ENCODE measurements at regions not wholly inside any gene's neighbourhood (a gene's known extent, or its start where the extent isn't known, plus 50 kb on each side); places are given as distances from the start of the nearest gene placed in this dataset.

- peak; percentile 77 for DNase-seq
Measured at GRCh38 chr6:157756708-157757429, 66.2 kb upstream of the SNX9 start.

DNA sequence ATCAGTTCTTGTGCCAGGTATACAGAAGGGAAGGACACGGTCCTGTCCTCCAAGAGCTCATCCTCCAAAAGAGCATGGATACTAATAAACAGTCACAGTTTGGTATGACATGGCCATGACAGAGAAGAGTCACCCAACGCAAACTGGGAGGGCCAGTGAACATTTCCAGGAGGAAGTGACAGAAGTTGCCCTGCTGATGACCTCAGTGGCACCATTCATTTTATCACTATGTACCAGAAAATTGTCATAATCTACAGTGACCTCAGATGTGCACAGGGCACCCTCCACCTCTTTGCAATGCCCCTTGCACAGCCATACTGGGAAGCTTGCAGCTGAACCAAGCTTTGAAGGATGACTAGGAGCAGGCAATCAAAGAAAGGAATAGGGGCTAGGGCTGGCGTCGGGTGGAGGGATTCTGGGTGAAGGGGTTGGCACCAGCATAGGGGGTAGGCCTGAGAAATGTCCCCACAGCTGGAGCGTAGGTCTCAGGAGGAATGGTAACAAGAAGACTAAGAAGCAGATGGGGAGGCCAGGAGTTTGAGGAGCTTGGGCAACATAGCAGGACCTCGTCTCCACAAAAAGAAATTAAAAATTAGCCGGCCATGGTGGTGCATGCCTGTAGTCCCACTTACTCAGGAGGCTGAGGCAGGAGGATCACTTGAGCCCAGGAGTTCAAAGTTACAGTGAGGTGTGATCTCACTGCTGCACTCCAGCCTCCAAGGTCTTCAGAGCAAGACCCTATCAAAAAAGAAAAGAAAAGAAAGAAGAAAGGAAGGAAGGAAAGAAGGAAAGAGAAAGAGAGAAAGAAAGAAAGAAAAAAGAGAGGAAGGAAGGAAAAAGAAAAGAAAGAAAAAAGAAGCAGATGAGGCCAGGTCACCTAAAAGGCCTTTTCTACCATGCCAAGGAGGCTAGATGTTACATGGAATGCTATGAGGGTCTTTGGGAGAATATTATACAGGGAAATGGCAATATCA, 65.3 kb upstream of the SNX9 start:
- no peak for DNase-seq

DNA sequence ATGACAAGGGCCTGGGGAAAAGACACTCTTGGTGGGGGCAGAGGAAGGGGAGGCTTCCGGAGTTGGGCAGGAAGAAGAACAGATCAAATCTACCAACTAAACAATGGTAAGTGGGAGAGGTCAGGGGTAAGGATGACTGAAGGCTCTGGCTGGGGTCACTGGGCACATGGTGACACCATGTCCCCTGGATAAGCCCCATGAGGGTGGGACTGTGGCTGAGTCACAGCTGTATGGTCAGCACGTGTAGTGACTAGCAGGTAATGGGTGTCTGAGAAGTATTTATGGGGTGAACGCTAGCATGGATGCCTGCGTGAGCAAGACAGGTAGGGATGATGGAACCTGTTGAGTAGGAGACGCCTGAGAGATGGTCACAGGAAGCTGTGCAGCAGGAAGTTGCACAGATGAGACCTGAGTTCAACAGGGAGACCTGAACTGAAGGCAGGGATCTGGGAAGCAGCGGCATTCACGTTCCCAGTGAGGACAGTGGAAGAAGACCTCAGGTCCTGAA, 64.5 kb upstream of the SNX9 start:
- no peak for DNase-seq

DNA sequence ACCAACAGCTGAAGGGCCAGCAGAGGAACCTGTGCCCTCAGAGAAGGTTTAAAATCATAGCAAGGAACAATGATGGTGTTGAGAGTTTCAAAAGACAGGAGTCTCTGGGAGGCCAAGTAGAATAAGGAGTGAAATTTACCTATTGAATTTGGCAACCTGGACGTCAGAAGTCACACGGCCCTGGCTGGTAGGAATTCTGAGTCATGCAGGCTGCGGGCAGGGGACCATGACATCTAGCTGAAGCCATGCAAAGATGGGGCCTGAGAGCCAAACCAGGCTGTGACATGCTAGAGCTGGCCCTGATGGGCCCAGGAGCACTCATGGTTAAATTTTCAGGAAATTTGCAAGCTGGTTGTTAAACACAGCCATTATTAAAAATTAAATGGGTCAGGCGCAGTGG, 64.0 kb upstream of the SNX9 start:
- DNase-seq: no peak

DNA sequence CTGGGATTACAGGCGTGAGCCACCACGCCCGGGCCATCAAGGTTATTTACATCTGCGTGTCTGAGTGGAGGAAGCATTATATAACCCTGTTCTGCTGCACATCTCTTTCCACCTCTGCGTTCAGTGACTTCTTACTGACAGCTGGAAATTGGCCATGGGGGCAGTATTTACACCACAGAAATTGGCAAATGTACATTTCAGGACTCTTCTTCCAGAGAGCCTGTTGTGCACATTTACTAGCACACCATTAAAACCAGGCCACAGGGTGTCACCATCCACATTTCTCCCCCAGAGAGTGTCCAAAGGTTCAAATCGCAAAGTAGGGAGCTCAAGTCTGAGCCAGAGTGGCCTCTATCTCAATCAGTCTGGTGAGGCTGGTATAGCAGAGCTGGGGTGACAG, 62.9 kb upstream of the SNX9 start:
- no peak for DNase-seq

DNA sequence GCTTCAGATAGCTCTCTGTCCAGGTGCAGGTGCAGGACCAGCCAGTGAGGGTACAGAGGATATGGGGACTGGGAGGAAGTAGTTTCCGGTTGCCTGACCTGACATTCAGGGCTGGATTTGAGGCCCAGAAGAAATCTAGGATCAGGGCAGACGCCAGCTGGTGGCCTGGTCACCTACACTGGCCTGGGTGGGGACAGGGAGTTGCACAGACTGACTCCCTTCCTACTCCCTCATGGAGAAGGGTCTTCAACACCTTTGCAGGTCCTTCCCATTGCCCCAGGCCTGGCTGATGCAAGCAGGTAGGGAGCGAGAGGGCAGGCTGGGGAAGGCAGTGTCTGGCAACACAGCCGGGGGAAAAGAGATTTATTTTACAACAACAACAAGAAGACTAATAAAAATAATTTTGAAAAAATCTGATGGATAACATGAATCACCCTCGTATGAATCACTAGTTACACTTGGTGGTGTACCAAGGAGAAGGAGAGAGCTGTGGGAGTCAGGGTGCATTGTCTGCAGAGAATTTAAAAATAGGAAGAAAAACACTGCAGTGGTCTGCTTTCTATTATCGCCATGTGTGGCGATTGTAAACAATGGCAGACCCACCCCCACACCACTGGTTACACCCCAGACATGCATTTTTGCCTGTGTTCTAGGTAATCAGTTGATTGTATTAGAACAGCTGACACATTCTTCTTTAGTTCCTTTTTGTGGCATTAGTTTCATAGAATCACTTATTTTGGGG, 62.3 kb upstream of the SNX9 start:
- no peak for DNase-seq

DNA sequence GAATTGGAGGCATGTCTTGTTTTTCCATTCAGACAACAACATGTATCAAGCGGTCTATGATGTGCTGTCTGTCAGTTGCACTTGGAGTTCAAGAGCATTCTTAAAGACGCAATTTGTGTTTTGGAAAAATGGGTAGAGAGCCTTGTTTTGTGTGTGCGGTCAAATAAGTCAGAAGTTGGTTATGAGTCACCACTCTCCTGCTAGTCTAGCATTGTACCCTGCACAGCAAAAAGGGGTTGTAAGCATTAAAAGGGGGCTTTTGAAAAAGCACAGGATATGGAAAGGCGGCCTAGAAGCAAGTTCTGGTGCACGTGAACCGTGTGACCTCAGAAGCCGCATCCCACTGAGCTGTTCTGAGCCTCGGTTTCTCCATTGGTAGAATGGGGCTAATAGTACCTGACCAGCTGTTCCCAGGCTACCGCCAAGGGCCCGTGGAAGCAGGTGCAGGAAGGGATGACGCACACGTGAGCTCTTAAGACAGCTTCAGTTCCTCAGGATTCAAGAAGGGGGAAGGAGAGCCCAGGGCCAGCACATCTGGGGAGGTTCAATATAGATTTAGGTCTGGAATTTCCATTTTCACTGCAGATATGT, 61.6 kb upstream of the SNX9 start:
- no peak for DNase-seq

DNA sequence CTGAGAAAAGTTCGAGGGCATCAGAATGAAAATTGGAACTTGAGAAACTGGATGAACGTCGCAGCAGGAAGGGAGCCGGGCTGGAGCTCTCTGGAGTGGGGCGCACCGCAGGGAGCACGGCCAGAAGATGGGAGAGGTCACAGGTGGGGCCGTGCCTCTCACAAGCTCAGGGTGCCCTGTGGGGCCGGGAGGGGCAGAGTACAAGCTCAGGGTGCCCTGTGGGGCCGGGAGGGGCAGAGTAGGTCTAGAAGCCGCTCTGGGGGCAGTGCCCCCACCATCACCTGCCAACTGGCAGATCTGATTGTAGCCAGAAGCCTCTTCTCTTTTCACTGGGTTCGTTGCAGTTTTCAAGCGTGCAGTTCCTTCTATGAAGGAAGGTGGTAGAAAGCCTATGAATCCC, 61.1 kb upstream of the SNX9 start:
- DNase-seq: no peak

DNA sequence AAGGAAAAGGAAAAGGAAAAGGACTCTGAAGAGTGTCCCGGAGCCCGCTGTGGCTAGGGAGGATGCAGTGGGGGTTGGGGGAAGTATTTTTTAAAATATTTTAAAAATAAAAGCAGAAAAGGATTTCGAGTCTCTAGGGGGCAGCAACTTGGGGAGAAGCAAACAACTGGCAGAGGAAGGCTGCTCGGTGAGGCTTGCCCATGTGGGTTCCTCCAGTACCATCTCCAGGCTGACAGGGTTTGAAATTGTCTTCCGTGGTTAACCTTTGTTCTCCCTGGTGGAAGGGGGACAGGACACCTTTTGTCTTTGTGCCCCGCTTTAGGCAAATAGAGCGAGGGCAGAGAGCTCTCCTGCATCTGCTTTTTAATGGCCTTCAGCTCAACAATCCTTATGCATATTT, 60.4 kb upstream of the SNX9 start:
- DNase-seq: no peak

DNA sequence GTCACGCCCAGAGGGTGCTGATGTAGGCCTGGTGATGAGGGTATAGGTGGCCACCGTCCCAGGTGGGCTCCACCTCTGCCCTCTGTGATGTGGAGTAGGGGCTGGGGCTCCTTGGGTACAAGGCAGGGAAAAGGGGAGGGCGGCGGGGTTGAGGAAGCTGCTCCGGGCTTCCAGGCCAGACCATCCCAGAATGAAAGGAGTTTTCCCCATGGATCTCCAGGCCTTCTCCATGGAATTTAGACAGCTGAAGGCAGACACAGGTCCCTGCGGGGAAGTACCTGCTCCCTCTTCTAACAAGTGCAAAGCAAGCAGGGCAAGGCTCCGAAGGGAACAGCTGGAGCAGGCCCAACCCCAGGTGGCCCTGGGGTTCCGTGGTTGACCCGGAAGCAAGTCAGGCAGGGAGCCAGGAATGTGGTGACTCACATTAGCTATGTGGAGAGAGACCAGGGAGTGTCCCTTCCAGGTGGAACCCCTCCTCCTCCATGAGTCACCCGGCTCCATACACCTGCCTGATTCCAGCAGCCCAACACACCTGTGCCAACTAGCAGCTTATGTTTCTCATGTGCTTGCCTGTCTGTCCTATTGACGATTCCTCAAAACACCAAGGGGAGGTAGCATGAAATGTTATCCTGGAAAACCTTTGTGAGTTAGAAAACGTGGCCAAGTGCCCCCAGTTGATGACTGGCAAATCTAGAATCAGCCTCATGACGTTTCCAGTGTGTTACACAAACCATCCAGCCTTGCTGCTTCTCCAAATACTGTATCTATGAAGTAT, 59.7 kb upstream of the SNX9 start:
- no peak for DNase-seq

DNA sequence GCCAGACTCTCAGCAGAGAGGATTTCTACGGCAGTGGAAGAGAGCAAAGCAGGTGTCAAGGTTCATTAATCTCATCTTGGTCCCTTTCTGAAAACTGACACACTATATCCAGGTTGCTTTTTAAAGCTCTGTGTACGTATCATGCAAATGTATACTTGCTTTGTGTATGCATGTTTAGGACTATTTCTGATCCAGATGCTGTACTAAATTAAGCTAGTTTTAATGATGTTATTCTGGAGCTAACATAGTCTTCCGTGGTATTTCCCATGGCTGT, 59.2 kb upstream of the SNX9 start:
- DNase-seq: no peak

- peak; percentile 38 for DNase-seq
Measured at GRCh38 chr6:157764178-157765068, 58.6 kb upstream of the SNX9 start.

GRCh38 chr6:157766901-157767774, 55.9 kb upstream of the SNX9 start:
- DNase-seq: no peak

DNA sequence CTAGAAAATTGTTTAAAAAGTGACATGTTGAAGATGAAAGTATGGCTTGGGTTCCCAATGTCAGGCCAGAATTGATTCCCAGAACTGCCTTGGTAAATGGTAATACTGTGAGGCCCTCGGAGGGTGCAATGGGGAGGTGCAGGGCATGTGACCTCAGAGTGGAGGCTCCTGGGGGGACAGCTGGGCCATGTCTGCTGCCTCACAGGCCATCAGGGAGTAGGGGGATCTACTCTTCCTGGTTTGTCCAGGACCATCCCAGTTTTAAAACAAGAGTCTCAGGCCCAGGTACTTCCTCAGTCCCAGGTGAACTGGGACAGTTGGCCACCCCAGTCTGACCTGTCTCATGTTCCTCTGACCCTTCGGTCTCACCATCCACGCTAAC, 55.3 kb upstream of the SNX9 start:
- DNase-seq: no peak

DNA sequence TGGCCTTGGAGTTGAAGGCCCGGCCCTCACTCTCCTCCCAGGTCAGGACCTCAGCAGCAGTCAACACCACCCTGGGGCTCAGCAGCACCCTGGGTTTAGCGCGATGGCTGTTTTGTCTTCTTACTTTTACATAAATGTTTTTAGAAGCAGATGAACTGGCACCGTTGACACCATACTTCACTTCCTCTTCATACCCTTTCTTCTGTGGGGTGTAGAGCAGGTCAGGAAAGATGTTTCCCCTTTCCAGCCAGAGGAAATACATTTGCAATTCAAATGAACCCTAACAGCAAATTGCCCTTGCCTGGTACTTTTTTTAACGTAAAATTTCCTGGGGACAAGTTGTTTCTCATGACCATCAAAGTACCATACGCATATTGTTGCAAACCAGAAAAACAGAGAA, 54.7 kb upstream of the SNX9 start:
- no peak for DNase-seq

DNA sequence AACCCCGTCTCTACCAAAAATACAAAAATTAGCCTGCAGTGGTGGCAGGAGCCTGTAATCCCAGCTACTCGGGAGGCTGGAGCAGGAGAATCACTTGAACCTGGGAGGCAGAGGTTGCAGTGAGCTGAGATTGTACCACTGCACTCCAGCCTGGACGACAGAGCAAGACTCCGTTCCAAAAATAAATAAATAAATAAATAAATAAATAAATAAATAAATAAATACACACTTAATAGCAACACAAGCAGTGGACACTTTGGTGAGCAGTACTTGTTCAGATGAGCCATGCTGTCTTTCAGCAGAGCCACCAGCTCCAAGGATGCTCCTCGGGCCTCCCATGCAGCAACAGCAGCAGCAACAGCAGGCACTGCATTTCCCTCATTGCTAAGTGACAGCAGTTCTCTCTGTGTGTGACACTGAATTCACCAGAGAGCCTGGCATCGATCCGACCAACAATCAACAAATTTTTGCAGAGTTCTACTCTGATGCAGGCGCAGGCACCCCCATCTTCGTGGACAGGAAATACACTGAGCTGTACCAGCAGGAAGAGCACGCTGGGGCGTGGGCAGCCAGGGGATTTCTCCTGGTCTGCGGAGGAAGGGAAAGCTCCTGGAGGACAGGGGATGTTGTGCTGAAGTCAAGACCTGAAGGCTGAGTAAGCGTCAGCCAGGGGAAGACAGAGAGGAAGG, 54.0 kb upstream of the SNX9 start:
- no peak for DNase-seq

- DNase-seq: no peak
Measured at GRCh38 chr6:157769776-157770426, 53.1 kb upstream of the SNX9 start.

DNA sequence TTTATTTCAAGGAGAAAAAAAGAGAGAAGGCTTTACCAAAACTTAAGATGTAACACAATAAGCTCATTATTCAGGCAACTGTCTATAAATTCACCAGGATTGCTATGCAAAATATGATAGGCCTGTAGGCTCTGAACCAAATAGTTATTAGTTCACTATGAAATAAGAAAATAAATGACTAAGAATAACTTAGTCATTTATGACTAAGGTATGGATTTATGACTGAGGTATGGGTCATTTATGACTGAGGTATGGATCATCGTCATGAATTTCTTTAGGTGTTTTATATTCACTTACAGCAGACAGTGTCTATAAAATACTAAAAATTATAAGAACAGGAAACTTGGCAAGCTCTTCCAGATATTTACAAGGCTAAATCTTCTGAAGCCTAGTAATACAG, 52.1 kb upstream of the SNX9 start:
- no peak for DNase-seq

DNA sequence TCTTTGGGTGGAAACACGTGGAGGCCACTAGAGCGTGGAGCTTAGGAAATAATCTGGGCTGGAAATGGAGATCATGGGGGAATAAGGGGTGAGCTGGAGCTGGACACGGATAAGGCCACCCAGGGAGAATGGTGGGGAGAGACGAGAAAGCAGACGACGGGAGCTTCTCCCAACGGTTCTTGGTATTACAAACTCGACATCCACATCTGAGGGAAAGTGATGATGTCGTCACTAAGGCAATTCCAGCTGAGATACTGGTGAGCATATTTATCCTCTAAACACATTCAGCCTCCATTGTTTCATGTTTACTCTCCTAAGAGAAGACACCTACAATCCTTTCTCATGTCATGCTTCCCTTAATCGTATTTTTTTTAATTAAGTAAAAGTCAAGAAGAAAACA, 50.2 kb upstream of the SNX9 start:
- DNase-seq: no peak
